ENCODE measurements at regions not wholly inside any gene's neighbourhood (a gene's known extent, or its start where the extent isn't known, plus 50 kb on each side); places are given as distances from the start of the nearest gene placed in this dataset.

GRCh38 chr13:30133554-30133912 is 173.8 kb downstream of the KATNAL1 start:
- no peak for TF ChIP-seq CTCF (IDR thresholded peaks at IDR 0.05)
- no peak for TF ChIP-seq POLR2A (IDR thresholded peaks at IDR 0.05)
